ENCODE measurements at regions not wholly inside any gene's neighbourhood (a gene's known extent, or its start where the extent isn't known, plus 50 kb on each side); places are given as distances from the start of the nearest gene placed in this dataset.

DNA sequence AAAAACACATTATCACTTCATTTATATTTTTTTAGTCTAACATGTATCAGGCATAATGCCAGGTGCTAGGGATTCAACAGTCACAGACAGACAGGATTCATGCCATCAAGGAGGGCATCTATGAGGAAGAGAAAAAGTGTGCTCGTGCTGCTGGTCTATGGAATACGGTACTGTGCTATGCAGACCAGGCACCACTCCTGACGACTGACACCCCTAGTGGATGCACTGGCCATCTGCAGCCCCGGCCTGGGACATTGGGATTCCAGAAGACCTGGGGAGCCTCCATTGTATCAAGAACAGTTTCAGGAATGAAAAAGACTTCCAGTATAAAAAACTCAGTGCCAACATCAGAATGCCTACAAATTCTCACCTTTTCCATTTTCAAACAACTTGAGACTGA, 94.0 kb downstream of the KLF12 start:
- no peak for ATAC-seq

DNA sequence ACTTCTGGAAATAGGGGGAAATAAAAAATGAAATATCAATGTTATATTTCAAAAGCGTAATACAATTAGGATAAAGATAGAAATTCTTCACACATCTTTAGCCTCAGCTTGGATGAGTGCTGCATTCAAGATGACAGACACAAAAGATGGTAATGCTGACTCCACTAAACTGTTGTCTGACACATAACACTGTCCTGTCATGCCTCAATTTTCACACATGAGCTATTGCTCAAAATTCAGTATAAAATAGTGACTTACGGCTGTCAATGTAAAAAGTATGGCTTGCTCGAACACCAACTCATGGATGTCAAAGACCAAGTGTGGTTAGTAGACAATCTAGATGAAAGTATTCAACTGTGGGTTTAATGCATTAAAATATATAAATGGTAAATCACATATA, 94.5 kb downstream of the KLF12 start:
- no peak for ATAC-seq

DNA sequence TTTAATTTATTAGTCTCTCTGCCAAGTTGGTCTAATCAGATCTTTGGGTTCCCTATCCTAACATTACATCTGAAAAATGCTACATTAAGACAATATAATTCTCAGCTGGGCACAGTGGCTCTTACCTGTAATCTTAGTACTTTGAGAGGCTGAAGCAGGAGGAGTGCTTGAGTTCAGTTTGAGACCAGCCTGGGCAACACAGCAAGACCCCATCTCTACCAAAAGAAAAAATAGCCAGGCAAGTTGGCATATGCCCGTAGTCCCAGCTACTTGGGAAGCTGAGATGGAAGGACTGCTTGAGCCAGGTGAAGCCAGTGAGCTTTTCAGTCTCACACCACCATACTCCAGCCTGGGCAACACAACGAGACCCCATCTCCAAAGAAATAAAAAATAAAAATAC, 95.0 kb downstream of the KLF12 start:
- ATAC-seq = no peak

DNA sequence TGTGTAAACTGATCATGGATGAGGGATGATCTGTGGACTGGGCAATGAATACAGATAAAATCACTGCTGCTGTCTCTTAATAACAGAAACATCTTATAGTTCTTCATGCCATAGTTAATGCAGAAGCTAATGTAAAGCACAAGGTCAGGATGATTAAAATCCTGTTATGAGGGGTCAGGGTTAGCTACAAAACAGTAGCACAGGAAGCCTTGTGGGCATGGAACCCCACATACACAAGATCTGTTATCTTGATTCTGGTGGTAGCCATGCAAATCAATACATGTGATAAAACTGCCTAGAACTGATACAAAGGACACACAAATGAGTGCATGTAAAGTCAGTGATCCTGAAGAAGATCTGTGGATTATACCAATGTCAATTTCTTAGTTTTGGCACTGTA, 96.4 kb downstream of the KLF12 start:
- no peak for ATAC-seq

DNA sequence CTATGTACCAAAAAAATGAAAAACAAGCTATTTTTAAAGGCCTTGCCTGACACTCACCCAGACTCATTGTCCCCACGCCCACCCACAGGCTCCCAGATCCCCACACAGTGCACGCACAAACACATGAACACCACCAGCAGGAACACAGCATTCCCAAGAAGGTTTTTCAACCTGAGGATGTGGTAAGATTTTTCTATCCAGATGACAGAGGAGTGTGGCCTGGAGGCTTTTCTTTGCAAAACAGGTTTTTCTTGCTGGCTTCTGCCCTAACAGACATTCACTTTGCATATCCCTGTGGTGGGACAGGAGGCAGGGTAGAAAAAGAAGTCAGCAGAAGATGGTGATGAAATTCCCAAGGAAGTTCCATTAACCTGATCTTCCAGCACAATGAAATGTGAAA, 97.8 kb downstream of the KLF12 start:
- peak; percentile 85 for ATAC-seq

DNA sequence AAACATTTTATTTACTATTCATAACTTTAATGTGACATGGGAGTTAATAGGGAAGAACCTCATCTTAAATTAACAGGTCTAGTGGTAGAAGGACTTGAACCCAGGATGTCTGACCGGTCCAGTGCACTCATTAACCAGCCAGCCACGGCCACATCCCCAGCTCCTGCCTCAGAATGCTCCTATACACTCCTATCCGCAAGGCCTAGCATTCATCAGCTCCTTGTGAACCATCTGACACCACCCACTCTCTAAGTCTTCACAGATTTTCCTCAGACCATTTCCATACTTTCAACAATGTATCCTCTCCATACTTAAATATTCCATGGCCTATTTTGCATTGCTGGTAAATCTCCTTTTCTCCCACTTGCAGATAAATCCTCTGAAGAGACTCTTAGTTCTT, 98.3 kb downstream of the KLF12 start:
- no peak for ATAC-seq

DNA sequence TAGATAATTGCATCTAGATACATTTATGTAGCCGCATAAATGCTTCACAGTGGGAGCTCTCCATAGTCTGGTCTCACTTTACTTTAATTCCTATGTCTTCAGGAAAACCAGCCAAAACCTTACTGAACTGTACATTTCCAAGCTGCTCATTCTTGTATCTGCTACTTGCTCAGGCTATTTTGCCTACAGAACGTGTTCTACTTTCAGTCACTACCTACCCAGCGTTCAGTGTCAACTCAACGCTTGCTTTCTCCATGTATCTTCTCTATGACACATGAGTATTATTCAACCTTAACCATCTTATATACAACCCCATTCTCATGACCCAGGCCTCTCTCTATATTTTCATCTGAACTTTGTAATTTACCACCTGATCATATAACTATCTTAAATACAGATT, 101.9 kb downstream of the KLF12 start:
- no peak for ATAC-seq

DNA sequence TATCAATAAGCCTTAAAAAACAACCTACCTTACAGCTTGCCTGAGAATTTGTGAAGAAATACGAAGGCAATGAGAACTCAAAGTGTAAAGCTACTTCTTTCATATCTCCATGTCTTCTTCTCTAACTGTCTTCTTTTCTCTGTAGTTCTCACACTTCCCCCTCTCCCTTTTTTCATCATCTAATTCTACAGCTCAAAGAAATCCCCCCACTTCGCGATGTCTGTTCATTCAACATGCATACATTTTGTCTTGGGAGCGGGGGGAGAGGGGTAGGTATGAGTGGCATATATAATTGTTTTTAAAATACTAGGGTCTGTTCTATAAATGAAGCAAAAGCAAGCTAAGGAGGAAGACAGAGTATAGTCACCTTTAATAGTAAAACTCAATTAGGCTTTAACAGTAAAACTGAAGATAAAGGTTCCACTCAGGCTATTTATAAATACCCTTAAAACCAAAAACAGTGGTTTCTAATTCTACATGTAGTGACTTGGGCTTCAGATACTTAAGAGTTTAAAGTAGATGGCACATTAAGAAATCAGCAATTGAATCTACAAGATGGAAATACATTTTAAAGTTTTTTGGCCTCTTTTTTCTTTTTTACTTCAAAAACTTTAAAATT, 106.9 kb downstream of the KLF12 start:
- no peak for ATAC-seq

DNA sequence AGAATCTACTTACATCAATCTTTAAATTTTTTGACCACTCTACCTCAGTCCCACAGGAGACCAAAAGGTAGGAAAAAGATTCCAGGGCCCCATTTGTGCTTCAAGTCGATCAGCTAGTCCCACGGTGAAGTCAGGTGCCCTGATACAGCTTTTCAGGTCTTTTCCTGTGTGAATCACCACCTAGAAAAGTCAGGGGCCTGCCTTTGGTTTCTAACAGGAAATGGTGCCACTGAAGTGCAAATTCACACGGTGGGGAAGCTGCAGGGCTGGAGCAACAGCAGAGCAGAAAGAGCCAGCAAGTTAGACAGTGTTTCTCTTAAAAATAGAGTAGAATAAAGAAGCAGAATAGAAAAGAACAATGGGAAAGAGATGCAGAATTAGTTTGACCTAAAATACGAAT, 107.5 kb downstream of the KLF12 start:
- ATAC-seq = no peak

DNA sequence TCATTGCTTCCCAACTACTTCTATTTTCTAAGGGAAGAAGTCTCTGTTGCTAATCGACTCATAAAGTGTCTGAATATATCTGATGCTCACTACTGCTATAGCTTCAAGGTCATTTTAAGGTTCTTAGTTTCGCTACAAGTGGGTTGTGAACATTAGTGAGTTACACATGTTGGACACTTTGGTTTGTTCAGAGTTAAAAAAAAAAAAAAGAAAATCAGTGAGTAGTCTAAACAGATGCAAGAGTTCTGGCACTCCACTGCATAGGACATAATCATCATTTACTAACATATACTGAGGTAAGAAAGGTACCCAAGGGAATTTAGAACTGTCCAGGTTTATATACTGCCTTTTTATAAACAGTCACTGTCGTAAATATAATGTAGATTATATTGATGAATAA, 108.8 kb downstream of the KLF12 start:
- ATAC-seq = no peak

DNA sequence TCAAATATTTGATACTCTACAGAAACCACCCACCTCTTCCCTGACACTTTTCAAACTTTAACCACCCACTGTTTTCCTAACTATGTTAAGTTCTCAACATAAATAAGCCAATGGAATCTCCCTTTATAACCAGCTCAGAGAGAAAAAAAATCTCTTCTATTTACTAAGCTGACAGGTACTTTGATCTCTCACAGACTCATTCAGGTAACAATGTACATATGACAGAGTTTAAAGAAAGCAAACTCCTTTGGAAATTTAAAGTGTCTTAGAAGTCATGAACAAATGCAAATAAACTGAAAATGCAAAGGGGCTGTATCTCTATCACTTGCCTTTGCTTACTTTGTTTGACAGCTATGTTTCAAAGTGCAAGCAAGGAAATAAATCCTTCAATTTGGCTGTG, 109.3 kb downstream of the KLF12 start:
- ATAC-seq = no peak

DNA sequence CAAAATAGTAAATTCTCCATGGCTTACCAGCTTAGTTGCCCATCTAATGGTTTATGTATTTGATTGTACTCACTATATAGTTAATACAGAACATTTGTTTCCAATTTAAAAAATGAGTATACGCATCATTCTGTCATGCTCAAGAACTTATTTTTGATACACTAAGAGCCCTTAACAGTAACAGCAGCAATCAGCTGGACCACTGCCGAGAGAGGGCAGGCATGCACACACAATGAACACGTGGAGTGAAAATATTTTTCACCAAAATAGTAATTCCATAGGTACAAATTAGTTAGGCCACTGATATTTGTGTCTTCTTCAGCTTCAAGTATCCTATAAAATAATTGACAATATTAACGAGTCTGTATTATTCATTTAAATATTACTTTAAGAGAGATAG, 109.9 kb downstream of the KLF12 start:
- ATAC-seq = no peak

DNA sequence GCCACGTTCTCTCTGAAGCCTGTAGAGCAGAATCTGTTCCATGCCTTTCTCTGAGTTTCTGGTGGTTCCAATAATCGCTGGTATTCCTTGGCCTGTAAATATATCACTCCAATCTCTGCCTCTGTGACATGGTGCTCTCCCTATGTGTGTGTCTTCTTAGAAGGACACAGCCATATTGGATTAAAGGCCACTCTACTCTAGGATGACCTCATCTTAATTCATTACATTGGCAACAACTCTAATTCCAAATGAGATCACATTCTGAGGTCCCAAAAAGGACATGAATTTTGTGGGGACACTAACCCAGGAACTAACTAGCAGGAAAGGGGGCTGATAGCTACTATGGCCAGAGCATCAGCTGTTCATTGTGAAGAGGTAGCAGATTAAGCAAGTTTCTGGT, 110.7 kb downstream of the KLF12 start:
- ATAC-seq = no peak

DNA sequence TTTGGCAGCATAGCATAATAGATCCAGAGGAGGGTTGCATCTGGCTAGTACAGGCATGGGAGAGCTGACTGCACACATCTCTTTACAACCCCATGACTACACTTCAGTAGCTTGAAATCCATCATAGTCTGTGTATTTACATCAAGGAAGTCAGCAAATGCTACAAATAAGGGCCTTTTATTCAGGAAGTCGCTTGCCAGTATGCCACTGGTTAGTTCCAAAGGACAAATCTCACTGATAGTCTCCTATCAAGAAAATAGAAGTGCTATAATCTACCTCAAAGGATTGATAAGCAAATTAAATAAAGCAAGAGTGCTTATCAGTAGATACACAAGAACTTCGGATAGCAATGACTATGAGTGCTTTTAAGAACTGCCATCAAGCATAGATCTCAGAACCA, 112.7 kb downstream of the KLF12 start:
- no peak for ATAC-seq

DNA sequence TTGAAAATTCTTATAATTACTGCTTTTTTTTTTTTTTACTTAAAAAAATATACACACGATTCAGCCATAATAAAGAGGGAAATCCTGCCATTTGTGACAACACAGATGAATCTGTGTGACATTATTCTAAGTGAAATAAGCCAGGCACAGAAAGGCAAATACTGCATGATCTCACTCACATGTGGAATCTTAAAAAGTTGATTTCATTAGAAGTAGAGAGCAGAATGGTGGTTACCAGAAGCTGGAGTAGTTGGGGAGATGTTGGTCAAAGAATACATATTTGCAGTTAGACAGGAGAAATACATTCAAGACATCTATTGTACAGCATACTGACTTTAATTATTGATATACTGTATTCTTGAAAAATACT, 116.2 kb downstream of the KLF12 start:
- no peak for ATAC-seq

DNA sequence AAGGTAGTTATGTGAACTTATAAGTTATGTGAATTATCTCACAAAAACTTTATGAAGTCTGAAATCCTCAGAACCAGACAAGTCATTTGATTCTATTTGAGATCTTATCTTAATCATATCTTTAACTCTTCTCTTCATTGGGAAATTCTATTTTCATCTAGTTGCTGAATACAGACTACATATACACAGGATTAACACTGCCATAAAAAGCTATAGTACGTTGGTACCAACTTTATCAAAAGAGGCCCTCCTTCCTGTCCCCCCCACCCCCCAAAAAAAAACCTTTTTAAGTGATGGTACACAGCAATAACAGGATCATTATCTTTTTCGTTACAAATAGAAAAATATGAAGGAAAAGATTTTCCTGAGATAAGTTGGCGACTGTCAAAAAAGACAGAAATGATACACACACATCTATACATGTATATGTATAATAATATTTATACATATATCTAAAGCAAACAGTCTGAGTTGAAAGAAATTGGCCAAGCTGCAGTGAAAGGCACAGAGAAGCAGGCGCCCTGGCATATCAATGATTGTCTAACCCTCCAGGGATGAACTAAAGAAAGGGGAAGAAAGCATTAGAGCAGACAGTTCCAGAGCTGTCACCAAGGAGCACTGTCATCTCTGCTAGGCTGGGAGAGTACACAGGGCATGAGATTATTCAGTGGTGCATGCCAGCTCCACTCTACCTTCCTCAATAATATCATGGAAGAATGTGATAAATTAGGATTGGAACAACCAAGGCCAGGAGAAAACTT, 116.7 kb downstream of the KLF12 start:
- ATAC-seq = no peak

DNA sequence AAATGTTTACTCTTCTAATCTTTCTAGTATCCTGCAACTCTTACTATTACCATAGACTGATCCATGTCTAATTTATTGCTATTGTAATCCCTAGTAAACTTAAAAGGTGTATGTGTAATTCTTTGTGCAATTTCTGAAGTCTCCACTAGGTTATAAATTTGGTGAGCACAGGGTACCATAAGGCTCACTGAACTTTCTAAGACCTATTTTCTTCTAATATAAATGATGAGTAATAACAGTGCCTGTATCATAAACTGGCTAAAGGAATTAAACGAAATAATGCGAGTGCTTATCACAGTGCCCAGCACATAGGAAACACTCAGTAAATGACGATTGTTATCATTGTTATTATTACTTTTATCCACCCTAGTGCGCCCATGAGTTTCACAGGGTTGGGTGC, 119.1 kb downstream of the KLF12 start:
- ATAC-seq = no peak

DNA sequence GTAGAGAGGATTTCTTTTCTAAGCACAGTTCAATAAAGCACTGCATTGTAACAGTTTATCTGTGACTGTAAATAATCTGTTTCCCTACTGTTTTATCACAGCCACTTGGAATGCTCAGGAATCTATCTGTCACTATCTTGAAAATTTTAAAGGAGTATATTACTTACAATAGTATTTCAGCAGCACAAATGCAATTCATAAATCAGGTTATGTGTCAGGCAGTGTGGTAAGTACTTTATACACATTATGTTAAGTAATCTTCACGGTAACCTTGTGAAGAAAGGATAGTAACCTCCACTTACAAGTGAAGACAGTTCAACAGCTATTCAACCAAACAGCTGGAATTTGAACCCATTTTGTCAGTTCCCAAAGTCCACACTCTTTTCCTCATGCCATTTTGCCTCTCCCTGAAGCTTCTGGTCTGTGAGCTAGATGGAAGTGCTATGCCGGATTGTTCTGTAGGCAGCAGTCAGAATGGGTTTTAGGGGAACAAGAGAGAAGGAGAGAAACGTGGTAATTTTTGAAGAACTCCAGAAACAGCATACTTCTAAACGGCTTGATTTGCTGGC, 125.0 kb downstream of the KLF12 start:
- no peak for ATAC-seq

DNA sequence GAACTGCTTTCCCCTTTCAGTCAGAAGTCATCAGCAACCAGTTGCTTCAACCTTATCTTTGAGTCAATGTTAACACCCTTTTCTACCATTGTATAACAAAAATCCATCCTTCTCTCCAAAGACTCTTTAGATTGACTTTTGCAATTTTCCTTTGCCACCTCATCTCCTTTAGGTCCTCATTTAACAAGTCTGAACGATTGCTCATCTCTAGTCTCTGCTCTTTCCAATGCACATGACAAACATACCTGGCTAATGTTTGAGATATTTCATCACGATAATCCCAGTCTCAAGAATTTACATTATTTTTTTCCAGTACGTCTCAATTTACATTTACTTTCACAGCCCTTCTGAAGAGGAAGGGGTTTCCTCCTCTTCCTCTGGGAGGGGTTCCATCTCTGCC, 127.5 kb downstream of the KLF12 start:
- no peak for ATAC-seq

DNA sequence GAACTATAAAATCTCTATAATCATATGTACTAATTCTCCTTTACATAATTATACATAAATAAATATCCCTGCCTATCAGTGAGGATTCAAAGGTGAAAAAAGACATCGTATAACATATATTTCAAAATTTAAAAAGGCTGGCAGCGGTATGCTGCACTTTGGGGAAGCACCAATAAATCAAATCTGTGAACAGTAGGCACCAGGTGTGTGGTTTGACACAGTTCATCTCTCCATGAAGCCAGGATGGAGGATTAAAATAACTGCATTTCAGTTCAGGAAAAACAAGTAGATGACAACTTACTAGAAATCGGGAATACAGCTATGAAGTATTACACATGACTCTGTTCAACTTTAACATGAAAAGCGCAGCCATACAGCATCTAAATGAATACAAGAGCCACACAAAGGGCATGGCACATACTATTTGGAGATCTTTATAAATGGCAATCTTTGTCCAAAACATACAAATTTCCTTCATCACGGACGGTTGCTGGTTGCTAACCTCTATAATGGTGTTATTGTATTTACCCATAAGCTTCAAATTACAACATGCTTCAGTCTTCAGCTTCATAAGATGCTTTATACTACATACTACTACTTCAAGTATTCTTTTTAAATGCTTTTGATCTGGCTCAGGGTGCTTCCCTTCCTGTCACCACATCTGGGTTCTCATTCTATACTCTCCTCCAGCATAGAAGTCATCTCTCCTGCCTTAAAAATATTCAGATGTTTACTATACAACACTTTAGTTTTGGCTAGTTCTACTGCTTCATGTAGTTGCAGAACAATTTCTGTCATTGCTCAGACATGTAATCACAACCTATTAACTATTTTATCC, 128.7 kb downstream of the KLF12 start:
- ATAC-seq = no peak

DNA sequence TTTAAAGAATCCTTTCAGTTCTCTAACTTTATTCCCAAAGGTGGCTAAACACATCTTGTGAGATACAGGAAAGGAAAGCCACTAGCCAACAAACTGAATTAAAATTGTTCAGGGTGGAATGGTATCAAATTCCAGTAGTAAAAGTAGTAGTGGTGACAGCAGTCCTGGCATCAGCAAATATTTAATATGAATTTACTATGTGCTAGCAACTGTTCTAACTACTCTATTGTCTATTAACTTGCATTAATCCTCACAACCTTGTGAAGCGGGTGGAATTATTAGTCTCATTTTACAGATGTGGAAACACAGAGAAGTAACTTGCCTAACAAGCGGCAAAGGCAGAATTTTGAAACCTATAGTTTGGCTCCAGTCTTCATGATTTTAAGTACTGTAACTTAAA, 130.1 kb downstream of the KLF12 start:
- ATAC-seq = no peak

DNA sequence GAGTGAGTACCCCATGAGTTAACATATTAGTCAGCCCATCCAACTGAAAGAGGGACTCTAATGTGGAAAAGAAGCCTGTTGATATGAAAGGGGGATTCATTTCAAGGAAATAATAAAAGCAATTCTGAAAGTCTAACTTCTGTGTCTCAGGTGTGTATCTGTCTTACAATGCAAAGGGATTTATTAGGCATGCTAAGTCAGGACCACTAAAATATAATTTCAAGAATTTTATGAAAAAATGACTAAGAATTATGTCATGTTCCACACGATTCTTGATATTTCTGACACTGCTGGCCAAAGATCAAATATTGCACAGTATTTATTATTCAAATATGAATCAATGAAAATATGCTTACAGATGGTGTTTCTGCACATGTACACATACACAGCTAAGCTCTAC, 130.8 kb downstream of the KLF12 start:
- ATAC-seq = no peak

DNA sequence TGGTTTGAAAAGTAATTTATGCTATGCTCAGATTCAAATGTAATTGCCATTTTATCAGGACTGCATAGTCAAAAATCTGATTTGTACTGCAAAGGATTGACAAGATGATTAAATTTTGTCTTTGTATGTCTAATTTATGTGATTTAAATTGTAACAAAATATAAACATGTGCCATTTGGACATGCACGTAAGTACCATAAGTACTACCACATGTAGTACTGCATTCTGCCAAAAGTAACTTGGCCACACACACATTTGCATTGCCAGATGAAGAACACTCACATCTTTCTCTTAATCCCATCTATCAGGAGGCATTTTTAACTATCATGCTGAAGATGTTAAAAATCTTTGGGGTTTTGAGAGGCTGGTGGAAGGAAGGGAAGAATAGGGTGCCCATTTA, 133.3 kb downstream of the KLF12 start:
- ATAC-seq = no peak

DNA sequence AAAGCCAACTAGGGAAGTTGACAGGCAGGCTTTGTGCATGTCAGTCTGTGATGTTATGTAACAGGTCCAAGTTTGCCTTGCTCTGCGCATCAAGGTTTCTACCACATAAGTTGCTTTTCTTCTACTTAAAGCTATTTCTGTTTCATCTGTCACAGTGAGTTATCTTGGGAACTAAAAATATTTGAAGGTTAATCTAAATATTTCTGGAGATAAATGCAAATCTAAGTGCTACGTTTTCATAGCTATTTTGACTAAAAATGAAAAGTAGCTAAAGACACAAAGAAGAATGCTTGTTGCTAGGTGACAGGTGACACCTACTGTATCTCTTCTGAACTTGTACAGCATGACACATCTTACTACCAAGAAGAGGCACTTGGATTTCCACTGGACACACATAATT, 135.6 kb downstream of the KLF12 start:
- no peak for ATAC-seq

Data from esophagus mucosa (tissue), 1 donor.